OCI-LY7 (cell line): ENCODE measurements at regions not wholly inside any gene's neighbourhood (a gene's known extent, or its start where the extent isn't known, plus 50 kb on each side); places are given as distances from the start of the nearest gene placed in this dataset.
"Not testable (repeated sequence)": the region's sequence is repeated elsewhere in the genome, so short reads cannot be mapped to it uniquely, and the experiment has no call there.

Experiments used
- BruUV-seq: library from RNA; stranded (reverse); fragments of 400-500 nt; replicated peaks from 2 replicates; lab custom pipeline; 2021; lab: Mats Ljungman, UMichigan
- CTCF ChIA-PET: fragments of 300-600 bp; sonication (Branson Sonifier 250); formaldehyde crosslinking; loops from one replicate; lab custom pipeline; 2022; ENCODE audit warnings: antibody characterized with exemption; ENCODE audit not compliant: unreplicated experiment; lab: Charles Lee
- POLR2A ChIA-PET: fragments of 300-600 bp; sonication (Branson Sonifier 250); formaldehyde crosslinking; loops from one replicate; lab custom pipeline; 2022; ENCODE audit warnings: antibody characterized with exemption; lab: Charles Lee
- DNase-seq: peaks from one replicate; pipeline ENCODE4 v3.0.0-alpha.2; 2015; ENCODE audit warnings: low spot score
- H2AFZ ChIP-seq: fragments of 200-600 bp; sonication (generic), shearing (Covaris generic); 2 replicates; pipeline ENCODE4 v1.6.1; 2014; ENCODE audit warnings: mild to moderate bottlenecking, antibody characterized with exemption, low read length, moderate library complexity
- H3K27ac ChIP-seq: fragments of 200-600 bp; sonication (generic); 2 replicates; pipeline ENCODE4 v1.5.1; 2014; ENCODE audit warnings: mixed run types, low read depth, mild to moderate bottlenecking, moderate library complexity, low read length, inconsistent platforms; ENCODE audit not compliant: poor library complexity, severe bottlenecking
- H3K36me3 ChIP-seq: fragments of 200-600 bp; sonication (generic); 2 replicates; pipeline ENCODE4 v1.6.1; 2014; ENCODE audit warnings: mild to moderate bottlenecking, antibody characterized with exemption, low read length, moderate library complexity, mixed read lengths; ENCODE audit not compliant: insufficient read depth
- H3K4me1 ChIP-seq: fragments of 200-600 bp; sonication (generic); 2 replicates; pipeline ENCODE4 v1.5.1; 2014; ENCODE audit warnings: mild to moderate bottlenecking, low read length; ENCODE audit not compliant: insufficient read depth, poor library complexity, severe bottlenecking
- H3K4me2 ChIP-seq: fragments of 200-600 bp; sonication (generic); 2 replicates; pipeline ENCODE4 v1.6.1; 2014; ENCODE audit warnings: mild to moderate bottlenecking, low read length
- H3K4me3 ChIP-seq: fragments of 200-600 bp; sonication (generic); 2 replicates; pipeline ENCODE4 v1.5.1; 2014; ENCODE audit warnings: mild to moderate bottlenecking, low read depth, low read length; ENCODE audit not compliant: poor library complexity, severe bottlenecking
- H3K79me2 ChIP-seq: fragments of 200-600 bp; sonication (generic); 2 replicates; pipeline ENCODE4 v1.6.1; 2016; ENCODE audit warnings: low read depth, mild to moderate bottlenecking, low read length, moderate library complexity, mixed read lengths; ENCODE audit not compliant: insufficient read depth
- H3K9me2 ChIP-seq: fragments of 200-600 bp; sonication (generic); 2 replicates; pipeline ENCODE4 v1.6.1; 2016; ENCODE audit warnings: mild to moderate bottlenecking, low read length, mixed read lengths; ENCODE audit not compliant: insufficient read depth
- H3K9me3 ChIP-seq: fragments of 200-600 bp; sonication (generic); 2 replicates; pipeline ENCODE4 v1.6.1; 2014; ENCODE audit warnings: mild to moderate bottlenecking, mixed run types, low read length, mixed read lengths
- H4K20me1 ChIP-seq: fragments of 200-600 bp; sonication (generic); 2 replicates; pipeline ENCODE4 v1.6.1; 2014; ENCODE audit warnings: mild to moderate bottlenecking, antibody characterized with exemption, low read length, moderate library complexity, mixed read lengths; ENCODE audit not compliant: insufficient read depth
- EZH2phosphoT487 ChIP-seq: fragments of 200-600 bp; sonication (generic); IDR thresholded peaks from 2 replicates; pipeline ENCODE4 v1.6.1; 2018; ENCODE audit warnings: low read depth, borderline replicate concordance, mild to moderate bottlenecking, mixed run types, antibody characterized with exemption, low read length, moderate library complexity, mixed read lengths
- intact Hi-C: fragments of 100-400 bp; cut with micrococcal nuclease; formaldehyde crosslinking; loops from one replicate; pipeline ENCODE4 v1.10.0; 2022; ENCODE audit not compliant: unreplicated experiment
- TF ChIP-seq, protein P1 (sequence below): fragments of 200-600 bp; sonication (generic); conservative IDR thresholded peaks from 2 replicates; pipeline ENCODE4 v1.5.1; 2014; ENCODE audit warnings: mild to moderate bottlenecking, antibody characterized with exemption, low read length, moderate library complexity, mixed read lengths

DNA sequence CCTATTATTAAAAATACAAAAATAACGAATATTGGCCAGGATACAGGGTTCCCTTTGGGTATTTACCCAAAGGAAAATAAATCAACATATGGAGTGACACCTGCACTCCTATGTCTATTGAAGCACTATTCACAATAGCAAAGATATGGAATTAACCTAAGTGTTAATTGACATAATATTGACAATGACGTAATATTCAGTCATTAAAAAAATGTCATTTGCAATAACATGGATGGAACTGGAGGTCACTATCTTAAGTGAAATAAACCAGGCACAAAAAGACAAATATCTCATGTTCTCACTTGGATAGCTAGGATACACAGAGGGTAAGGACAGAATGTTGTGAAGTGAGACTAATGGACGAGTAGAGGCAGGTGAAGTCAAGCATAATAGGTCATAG is 326.3 kb upstream of the PTGER4 start:
- Histone ChIP-seq H3K79me2 (no peaks in the 10 kb centered on the region), H3K4me1 (no peaks in the 10 kb centered on the region), H3K9me3 (no peaks in the 10 kb centered on the region; the same call in 1 of the 2 replicates), H2AFZ (no peak overlapping the region), H3K4me2 (no peak overlapping the region), H3K4me3 (no peak overlapping the region), H3K36me3 (no peaks in the 10 kb centered on the region), H3K27ac (no peak overlapping the region), H3K9me2 (no peaks in the 10 kb centered on the region), H4K20me1 (no peaks in the 10 kb centered on the region)
- TF ChIP-seq, protein P1, sequence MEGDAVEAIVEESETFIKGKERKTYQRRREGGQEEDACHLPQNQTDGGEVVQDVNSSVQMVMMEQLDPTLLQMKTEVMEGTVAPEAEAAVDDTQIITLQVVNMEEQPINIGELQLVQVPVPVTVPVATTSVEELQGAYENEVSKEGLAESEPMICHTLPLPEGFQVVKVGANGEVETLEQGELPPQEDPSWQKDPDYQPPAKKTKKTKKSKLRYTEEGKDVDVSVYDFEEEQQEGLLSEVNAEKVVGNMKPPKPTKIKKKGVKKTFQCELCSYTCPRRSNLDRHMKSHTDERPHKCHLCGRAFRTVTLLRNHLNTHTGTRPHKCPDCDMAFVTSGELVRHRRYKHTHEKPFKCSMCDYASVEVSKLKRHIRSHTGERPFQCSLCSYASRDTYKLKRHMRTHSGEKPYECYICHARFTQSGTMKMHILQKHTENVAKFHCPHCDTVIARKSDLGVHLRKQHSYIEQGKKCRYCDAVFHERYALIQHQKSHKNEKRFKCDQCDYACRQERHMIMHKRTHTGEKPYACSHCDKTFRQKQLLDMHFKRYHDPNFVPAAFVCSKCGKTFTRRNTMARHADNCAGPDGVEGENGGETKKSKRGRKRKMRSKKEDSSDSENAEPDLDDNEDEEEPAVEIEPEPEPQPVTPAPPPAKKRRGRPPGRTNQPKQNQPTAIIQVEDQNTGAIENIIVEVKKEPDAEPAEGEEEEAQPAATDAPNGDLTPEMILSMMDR: no peak
- no peak for TF ChIP-seq EZH2phosphoT487
- no TSS peak for BruUV-seq
- DNase-seq: no peak
- CTCF ChIA-PET: no interaction called here
- intact Hi-C loops: no loop called here
- POLR2A ChIA-PET: no interaction called here

DNA sequence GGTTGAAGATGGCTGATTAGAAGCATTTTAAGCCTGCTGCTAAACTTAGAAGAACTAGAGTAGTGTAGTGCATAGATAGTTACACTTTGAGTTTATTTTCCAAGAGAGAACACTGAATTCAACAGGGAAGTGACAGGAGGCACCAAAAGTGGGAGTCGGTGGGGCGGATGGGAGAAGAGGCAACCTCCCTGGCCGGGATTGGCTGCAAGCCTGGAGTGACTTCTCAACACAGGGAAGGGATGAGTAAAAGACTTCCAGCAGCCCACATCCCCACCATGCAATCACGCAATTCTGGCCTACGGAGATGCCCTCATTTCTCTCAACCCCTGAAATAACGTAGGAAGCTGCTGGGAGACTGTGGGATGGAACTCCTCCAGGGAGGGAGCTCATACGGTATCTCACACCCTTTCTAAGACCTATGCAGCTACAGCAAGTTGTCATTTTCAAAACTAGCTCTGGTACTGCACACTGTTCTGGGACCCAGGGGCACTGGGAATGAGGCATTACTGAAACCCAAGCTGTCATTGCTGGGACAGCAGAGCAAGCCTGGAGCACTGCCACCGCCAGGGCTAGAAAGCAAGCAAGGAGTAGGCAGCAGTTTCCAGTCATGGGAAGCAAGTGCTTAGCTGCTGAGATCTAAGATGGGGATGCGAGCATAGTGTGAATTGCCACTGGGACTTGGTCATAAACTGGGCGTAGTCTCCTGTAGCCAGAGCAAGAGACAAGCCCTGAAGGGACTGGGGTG is 331.6 kb upstream of the PTGER4 start:
- intact Hi-C loops: no loop called here
- no peak overlapping the region for H3K27ac ChIP-seq
- H2AFZ ChIP-seq: no peak overlapping the region
- no peaks in the 10 kb centered on the region; the same call in 1 of the 2 replicates for H3K9me3 ChIP-seq
- no peaks in the 10 kb centered on the region for H3K79me2 ChIP-seq
- TF ChIP-seq EZH2phosphoT487: no peak
- TF ChIP-seq, protein P1: no peak
- H3K4me2 ChIP-seq: no peak overlapping the region
- H3K4me3 ChIP-seq: no peak overlapping the region
- no peaks in the 10 kb centered on the region for H3K36me3 ChIP-seq
- H3K4me1 ChIP-seq: no peaks in the 10 kb centered on the region
- H4K20me1 ChIP-seq: no peaks in the 10 kb centered on the region
- DNase-seq: no peak
- H3K9me2 ChIP-seq: no peaks in the 10 kb centered on the region
- no TSS peak for BruUV-seq
- POLR2A ChIA-PET: no interaction called here
- CTCF ChIA-PET: no interaction called here

DNA sequence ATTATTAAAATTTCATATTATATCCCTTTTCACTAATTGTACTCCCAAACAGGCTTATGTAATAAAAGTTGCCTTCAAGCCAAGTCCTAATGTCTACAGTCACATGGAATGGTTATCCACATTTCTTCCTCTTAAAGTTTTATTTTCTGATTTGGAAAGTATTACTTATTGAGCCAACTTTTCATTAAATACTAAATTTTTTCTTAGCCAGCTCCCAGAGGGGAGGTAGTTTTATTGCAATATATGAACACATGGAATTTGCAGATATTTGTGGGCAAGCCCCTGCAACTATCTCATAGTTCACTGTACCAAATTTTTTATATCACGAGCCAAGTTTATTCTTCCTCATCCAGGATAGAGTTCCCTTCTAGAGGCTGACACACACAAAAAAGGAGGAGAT is 332.8 kb upstream of the PTGER4 start:
- ChIA-PET POLR2A (no interaction called here), CTCF (no interaction called here)
- intact Hi-C loops: no loop called here
- H3K9me3 ChIP-seq: no peaks in the 10 kb centered on the region; the same call in 1 of the 2 replicates
- no peaks in the 10 kb centered on the region for H3K4me1 ChIP-seq
- no peak overlapping the region for H3K4me3 ChIP-seq
- no peaks in the 10 kb centered on the region for H3K36me3 ChIP-seq
- no peaks in the 10 kb centered on the region for H4K20me1 ChIP-seq
- H3K27ac ChIP-seq: no peak overlapping the region
- H2AFZ ChIP-seq: no peak overlapping the region
- H3K9me2 ChIP-seq: no peaks in the 10 kb centered on the region
- no peaks in the 10 kb centered on the region for H3K79me2 ChIP-seq
- no peak for DNase-seq
- no TSS peak for BruUV-seq
- TF ChIP-seq EZH2phosphoT487: no peak
- TF ChIP-seq, protein P1: no peak
- H3K4me2 ChIP-seq: no peak overlapping the region

DNA sequence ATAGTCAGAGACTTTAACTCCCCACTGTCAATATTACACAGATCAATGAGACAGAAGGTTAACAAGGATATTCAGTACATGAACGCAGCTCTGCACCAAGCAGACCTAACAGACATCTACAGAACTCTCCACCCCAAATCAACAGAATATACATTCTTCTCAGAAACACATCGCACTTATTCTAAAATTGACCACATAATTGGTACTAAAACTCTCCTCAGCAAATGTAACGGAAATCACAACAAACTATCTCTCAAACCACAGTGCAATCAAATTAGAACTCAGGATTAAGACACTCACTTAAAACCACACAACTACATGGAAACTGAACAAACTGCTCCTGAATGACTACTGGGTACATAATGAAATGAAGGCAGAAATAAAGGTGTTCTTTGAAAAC is 341.3 kb upstream of the PTGER4 start:
- H3K27ac ChIP-seq, H4K20me1 ChIP-seq, H3K4me3 ChIP-seq, CTCF ChIA-PET, H3K36me3 ChIP-seq, H3K4me2 ChIP-seq, intact Hi-C loops, H3K4me1 ChIP-seq, DNase-seq, H2AFZ ChIP-seq, H3K9me2 ChIP-seq, H3K79me2 ChIP-seq, H3K9me3 ChIP-seq, BruUV-seq: not testable (repeated sequence)
- POLR2A ChIA-PET: interaction anchor here (0.6 to 1.0 kb wide), 3 partner anchors 20 to 665 kb away, joined by 3 to 5 read pairs (median 4); no protein-coding TSS in a partner anchor
